Muscle of arm (tissue), 1 donor: ENCODE measurements at regions not wholly inside any gene's neighbourhood (a gene's known extent, or its start where the extent isn't known, plus 50 kb on each side); places are given as distances from the start of the nearest gene placed in this dataset.
"Not testable (repeated sequence)": the region's sequence is repeated elsewhere in the genome, so short reads cannot be mapped to it uniquely, and the experiment has no call there.

Experiments
- DNase-seq: peaks from one replicate; pipeline ENCODE4 v3.0.0-alpha.2; 2013

- no peak for DNase-seq
These were observed 288.3 kb upstream of the GALNTL6 start for GRCh38 chr4:171524903-171525302.

GRCh38 chr4:171521726-171522125 lies 291.5 kb upstream of the GALNTL6 start:
- DNase-seq, result no peak

GRCh38 chr4:171519457-171519856 lies 293.7 kb upstream of the GALNTL6 start:
- DNase-seq, result no peak

GRCh38 chr4:171517883-171518282 lies 295.3 kb upstream of the GALNTL6 start:
- DNase-seq, result no peak

- no peak for DNase-seq
These were observed 296.5 kb upstream of the GALNTL6 start for GRCh38 chr4:171516694-171517093.

- no peak for DNase-seq
These were observed 328.5 kb upstream of the GALNTL6 start for GRCh38 chr4:171484681-171485080.

- DNase-seq, result no peak
These were observed 335.0 kb upstream of the GALNTL6 start for GRCh38 chr4:171478181-171478580.

- not testable (repeated sequence) for DNase-seq
These were observed 338.1 kb upstream of the GALNTL6 start for GRCh38 chr4:171475111-171475510.

- DNase-seq, result no peak
These were observed 340.0 kb upstream of the GALNTL6 start for GRCh38 chr4:171473155-171473554.

- no peak for DNase-seq
These were observed 341.0 kb upstream of the GALNTL6 start for GRCh38 chr4:171472230-171472629.

- DNase-seq, result no peak
These were observed 348.7 kb upstream of the GALNTL6 start for GRCh38 chr4:171464499-171464898.

GRCh38 chr4:171461191-171461590 lies 352.0 kb upstream of the GALNTL6 start:
- no peak for DNase-seq

GRCh38 chr4:171448919-171449481 lies 364.2 kb upstream of the GALNTL6 start:
- no peak for DNase-seq

- DNase-seq, result no peak
These were observed 364.8 kb upstream of the GALNTL6 start for GRCh38 chr4:171448358-171448757.

GRCh38 chr4:171441300-171441941 lies 371.8 kb upstream of the GALNTL6 start:
- DNase-seq, result no peak

GRCh38 chr4:171433674-171434073 lies 379.5 kb upstream of the GALNTL6 start:
- DNase-seq, result no peak

GRCh38 chr4:171432536-171432935 lies 380.7 kb upstream of the GALNTL6 start:
- no peak for DNase-seq

- DNase-seq, result no peak
These were observed 382.7 kb upstream of the GALNTL6 start for GRCh38 chr4:171430495-171430894.

GRCh38 chr4:171397175-171397574 lies 416.0 kb upstream of the GALNTL6 start:
- no peak for DNase-seq

GRCh38 chr4:171390626-171391025 lies 422.6 kb upstream of the GALNTL6 start:
- no peak for DNase-seq

GRCh38 chr4:171378323-171378722 lies 434.9 kb upstream of the GALNTL6 start:
- no peak for DNase-seq

GRCh38 chr4:171376724-171377123 lies 436.5 kb upstream of the GALNTL6 start:
- DNase-seq, result no peak

- DNase-seq, result no peak
These were observed 459.7 kb upstream of the GALNTL6 start for GRCh38 chr4:171353535-171353934.

GRCh38 chr4:171348090-171348489 lies 465.1 kb upstream of the GALNTL6 start:
- DNase-seq, result no peak
